HG03575 (cell line): ENCODE measurements at regions not wholly inside any gene's neighbourhood (a gene's known extent, or its start where the extent isn't known, plus 50 kb on each side); places are given as distances from the start of the nearest gene placed in this dataset.

ENCODE experiments used
- ATAC-seq: cut with Tn5 transposase; IDR thresholded peaks from one replicate; pipeline ENCODE4 v1.9.1; 2021; ENCODE audit not compliant: unreplicated experiment, insufficient number of reproducible peaks, low FRiP score; ENCODE audit errors: extremely low read depth

DNA sequence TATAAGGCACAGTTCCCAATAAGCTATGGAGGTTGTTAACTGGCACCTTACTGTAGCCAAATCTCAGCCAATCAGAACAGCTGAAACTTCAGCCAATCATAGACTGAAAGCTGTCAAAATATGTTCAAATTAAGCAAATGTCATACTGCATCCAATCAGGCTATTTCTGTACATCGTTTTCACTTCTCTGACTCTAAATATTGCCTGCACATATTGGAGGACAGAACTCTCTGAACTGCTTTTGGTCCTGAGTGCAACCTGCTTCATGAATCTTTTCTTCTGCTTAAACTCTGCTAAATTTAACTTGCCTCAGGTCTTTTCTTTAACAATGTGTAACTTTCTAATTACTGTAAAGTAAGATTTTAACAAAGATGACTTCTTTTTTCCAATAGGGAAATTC lies 1198.9 kb upstream of the PCDH7 start:
- no peak for ATAC-seq

GRCh38 chr4:29536745-29537144 lies 1183.4 kb upstream of the PCDH7 start:
- no peak for ATAC-seq

DNA sequence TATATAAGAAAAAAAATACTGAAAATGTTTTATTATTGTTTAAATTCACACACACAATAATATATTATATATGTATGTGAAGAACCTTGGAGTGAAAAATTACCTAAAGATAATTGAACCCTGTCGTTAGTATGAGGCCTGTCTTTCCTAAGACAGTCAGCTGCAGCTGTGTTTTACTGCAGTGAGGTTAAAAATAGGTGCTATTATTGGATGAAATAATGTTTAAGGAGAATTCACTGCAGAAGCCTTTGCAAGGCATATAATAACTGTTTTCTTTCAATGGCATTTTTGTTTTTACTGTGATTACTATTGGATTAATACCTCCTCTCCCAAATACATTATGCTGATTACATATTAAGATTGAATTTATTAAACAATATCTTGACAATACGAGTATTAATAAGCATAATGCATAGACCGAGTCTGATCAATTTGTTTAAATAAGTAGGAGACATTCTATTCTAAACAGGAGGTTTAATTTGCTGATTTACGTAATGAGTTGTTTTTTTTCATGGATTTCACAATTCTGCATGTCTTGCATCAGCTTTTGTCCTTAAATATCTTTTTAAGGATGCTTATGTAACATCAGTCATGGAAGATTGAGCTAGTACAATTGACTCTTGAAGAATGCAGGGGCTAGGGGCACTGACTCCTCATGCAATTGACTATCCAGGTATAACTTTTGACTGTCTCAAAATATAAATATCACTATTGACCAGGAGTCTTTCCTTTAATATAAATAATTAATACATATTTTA lies 1181.1 kb upstream of the PCDH7 start:
- no peak for ATAC-seq

DNA sequence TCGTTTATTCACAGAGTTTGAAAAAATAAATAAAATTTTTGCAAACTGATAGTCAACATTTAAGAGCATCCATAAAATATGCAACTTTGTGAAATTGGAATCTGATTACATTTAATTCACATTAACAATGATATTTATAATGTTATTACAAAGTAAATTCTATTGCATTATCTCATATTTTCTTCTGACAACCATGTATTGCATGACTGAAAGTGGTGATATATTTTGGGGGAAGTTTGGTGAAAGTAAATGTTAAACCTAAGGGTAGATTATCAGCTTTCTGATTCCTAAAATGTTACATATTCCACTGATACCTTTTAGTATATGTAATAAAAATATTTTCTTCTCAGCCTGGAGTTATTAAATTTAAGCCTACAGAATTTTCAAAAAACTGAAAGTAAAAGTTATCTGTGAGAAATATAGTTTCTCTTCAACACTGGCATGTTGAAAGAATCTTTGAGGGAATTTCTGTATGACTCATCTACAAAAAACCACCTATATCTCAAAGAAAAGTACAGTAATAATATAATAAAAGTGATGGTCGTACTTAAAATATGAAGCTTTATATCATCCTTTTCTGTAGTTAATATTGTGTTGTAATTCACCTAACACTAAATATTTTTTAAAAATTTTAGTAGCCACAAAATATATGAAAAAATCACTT lies 1179.6 kb upstream of the PCDH7 start:
- ATAC-seq = peak; percentile 51

DNA sequence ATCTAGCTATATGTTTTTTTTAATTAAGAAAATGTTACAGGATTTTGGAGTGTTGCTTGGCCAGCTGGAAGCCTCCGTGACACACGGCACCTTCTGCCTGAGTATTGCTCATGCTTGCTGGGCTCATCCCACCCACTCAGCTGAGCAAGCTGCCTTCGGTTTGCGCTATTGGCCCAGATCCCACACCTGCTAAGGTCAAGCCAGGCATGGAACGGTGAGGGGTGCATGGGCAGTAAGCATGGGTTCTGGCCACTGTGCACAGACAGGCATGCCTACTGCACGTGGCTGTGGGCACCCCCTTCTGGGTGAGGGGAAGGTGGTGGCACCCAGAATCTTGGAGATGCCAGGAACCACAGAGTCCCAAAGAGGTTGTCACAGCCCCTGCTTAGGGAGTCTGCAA lies 1178.4 kb upstream of the PCDH7 start:
- ATAC-seq = no peak

DNA sequence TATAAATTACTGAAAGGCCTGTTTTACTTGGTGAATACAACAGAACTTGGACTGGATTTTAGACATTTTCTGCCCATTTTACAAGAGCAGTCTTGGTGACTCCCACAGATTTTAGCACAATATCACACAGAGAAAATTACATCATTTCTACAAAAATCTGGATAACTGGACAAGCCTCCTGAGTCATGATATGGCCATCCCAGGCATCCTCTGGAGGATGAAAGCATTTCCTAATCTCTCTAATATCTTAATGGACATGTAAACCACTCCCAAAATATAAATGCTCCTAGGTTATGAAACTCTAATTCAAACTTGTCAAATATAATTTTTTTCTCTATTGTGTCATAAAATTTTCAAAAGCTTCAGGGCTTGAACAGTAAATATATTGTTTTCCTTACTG lies 1170.8 kb upstream of the PCDH7 start:
- ATAC-seq = no peak

- no peak for ATAC-seq
Measured at GRCh38 chr4:29551821-29552220, 1168.3 kb upstream of the PCDH7 start.

- ATAC-seq = no peak
Measured at GRCh38 chr4:29553846-29554245, 1166.3 kb upstream of the PCDH7 start.

DNA sequence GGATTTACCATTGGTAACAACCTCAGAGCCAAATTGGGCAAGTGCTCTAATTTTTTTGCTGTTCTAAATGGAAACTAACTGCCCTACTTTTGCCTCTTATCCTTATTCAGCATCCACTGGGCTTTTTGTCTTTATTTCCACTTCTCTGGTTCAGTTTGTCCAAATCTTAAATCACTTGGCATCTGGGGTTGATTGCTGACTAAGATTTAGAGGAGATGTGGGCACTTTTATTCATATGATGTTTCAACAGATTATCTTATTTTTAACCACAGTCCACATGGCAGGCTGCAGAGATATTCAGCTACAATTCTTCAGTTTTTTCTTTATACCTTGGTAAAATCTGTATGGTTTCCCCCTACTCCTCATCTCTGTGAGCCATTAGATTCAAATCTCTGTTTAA lies 1161.4 kb upstream of the PCDH7 start:
- no peak for ATAC-seq

GRCh38 chr4:29559286-29559685 lies 1160.9 kb upstream of the PCDH7 start:
- ATAC-seq = no peak

GRCh38 chr4:29560452-29560851 lies 1159.7 kb upstream of the PCDH7 start:
- no peak for ATAC-seq

DNA sequence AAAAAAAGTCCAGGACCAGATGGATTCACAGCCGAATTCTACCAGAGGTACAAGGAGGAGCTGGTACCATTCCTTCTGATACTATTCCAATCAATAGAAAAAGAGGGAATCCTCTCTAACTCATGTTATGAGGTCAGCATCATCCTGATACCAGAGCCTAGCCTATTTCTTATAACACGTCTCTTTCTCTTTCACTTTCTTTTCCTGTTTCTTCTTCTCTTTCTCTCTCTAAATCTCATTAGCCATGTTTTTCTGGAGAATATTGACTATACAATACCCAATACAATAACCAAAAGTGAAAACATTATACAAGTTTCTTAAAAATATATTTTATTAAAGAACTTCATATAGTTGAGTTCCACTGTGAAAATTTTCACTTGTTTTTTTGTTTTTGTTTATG lies 1154.9 kb upstream of the PCDH7 start:
- ATAC-seq = no peak

DNA sequence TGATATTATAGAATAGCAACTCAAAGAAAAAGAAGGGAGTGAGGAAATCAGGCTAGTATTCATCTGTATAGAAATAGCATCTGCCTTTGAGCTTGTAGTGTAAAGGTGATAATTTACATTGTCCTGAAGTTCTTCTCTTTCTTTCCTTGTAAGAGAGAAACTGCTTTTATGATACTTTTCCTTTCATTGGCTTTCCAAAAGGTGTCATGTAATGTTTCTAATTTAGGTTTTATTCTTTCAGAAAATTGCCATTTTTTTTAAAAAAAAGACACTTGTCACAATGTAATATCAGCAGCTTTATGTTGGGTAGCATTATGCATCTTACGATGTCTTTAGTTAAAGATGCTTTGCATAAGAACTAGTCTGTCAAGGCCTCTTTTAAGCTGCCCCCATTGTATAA lies 1153.8 kb upstream of the PCDH7 start:
- ATAC-seq = no peak

DNA sequence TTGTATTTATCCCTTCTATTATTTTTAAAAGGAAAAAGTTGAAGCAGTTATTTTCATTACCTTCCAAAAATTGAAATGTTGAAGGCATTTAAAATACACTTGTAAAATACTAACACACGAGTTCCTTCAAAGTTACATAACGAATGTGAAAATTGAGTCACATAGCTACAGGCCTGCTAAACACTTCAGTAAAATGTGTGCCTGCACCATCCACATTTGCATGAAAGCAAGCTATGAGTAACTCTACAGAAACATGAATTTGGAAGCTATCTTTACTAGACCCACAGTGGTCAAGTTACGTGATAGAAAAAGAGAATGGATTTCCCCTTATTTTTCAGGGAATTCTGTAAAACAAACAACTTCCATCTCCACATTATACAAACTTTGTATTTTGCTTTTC lies 1148.8 kb upstream of the PCDH7 start:
- no peak for ATAC-seq

DNA sequence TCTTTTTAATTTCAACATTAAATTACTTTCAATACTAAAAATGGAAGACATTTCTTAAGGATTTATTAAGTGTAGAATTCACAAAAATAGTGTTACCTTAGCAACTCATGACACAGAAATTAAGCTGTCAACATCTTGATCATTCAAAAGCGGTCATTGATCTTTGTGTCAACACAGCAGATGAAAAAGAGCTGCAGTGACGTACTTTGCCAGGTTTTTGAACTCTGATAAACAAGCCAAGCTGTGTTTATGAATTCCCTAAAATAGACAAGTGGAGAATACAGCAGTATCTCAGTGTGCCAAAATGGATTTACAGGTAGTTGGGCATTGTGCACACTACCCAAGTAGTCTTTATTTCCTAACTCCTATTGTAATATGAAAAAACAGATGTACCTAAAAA lies 1141.8 kb upstream of the PCDH7 start:
- no peak for ATAC-seq

DNA sequence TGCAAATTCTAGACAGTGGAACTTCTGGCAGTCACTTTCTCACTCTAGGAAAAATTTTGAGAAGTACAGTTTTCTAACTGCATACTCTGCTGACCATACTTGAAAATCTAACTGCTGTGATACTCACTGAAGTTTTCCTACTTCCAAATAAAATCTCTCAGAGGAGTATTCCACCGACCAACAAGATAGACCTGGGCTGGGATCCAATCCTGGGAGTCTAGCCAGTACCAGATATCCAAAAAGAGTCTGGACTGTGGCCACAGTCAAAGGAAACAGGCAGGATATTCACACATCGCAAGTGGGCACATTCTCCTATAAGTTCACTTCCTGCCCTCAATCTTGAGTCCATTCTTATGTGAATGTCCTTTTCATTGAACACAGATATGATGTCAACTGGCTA lies 1138.7 kb upstream of the PCDH7 start:
- ATAC-seq = no peak

DNA sequence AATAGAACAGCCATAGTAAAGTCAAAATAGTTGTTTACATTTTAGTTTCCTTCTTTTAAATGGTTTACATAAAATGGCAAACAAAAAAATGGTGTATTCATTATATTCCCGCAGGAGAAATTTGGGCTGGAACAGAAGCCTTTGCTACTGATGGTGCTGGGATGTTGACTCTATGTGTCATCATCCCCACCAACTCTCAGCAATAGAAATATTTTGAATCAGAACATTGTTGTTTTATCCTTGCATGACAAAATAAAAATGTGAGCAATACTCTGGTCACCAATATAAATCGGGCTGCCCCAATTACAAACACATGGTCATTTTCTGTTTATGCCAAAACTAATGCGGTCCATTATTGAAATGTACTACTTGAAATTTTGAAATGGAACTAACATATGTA lies 1131.6 kb upstream of the PCDH7 start:
- ATAC-seq = no peak

DNA sequence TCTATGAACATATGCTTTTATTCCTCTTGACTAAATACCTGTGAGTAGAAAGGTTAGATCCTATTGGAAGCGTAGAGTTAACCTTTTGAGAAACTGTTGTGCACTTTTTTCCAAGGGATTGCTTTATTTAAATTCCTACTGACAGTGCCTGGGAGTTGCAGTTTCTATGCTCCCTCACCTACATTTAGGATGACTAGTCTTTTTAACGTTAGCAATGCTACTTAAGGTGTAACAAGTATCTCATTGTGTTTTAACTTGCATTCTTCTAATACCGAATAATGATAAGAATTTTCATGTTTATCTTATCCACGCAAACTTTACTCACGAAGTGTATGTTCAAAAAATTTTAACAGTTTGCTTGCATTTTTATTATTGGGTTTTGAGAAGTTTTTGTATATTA lies 1123.9 kb upstream of the PCDH7 start:
- ATAC-seq = no peak

GRCh38 chr4:29619168-29619567 lies 1101.0 kb upstream of the PCDH7 start:
- no peak for ATAC-seq

DNA sequence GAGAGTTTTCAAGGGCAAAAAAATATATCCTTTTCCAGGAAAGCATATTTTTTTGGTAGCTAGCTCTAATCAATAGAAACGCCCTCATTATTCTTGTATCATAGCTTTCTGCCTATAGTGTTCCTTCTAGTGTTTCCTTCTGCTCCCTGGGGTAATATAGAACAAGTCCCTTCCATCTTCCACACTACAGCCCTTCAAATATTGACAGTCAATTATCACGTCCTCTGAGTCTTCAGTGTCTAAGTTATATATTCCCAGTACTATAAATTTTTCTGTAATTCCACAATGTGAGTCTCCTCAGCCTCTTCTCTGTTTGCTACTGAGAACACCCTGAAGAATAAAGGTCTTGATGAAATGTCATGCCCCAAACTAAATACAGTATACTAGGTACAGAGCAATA lies 1088.0 kb upstream of the PCDH7 start:
- ATAC-seq = no peak

GRCh38 chr4:29636961-29637360 lies 1083.2 kb upstream of the PCDH7 start:
- ATAC-seq = no peak
